Left lung (tissue), 4 donors: ENCODE measurements at regions not wholly inside any gene's neighbourhood (a gene's known extent, or its start where the extent isn't known, plus 50 kb on each side); places are given as distances from the start of the nearest gene placed in this dataset.
"Not testable (repeated sequence)": the region's sequence is repeated elsewhere in the genome, so short reads cannot be mapped to it uniquely, and the experiment has no call there.

Source experiments
- ATAC-seq: fragments of 200-7000 bp; cut with Tn5 transposase; one replicate; pipeline ENCODE4 v1.9.1; 2020; ENCODE audit warnings: moderate library complexity
- DNase-seq, 4 donors: peaks; one replicate each; pipeline ENCODE4 v3.0.0-alpha.2; 2013 to 2020
- H3K27ac ChIP-seq, 2 donors: fragments of 200-600 bp; sonication (generic) in 1 of 2; one replicate each; pipeline versions ENCODE4 v1.5.0 to v1.8.0; 2020 to 2021
- H3K27me3 ChIP-seq, 2 donors: fragments of 200-600 bp; sonication (generic) in 1 of 2; one replicate each; pipeline versions ENCODE4 v1.5.0 to v1.8.0; 2020 to 2021
- H3K36me3 ChIP-seq, 2 donors: fragments of 200-600 bp; sonication (generic) in 1 of 2; one replicate each; pipeline versions ENCODE4 v1.5.0 to v1.8.0; 2020 to 2021
- H3K4me1 ChIP-seq, 2 donors: fragments of 200-600 bp; one replicate each; pipeline ENCODE4 v1.8.0; 2021
- H3K4me3 ChIP-seq, 2 donors: fragments of 200-600 bp; sonication (generic) in 1 of 2; one replicate each; pipeline versions ENCODE4 v1.5.0 to v1.8.0; 2020 to 2021; ENCODE audit warnings: mild to moderate bottlenecking in 1 of 2
- H3K9me3 ChIP-seq, 2 donors: fragments of 200-600 bp; sonication (generic) in 1 of 2; one replicate each; pipeline versions ENCODE4 v1.5.0 to v1.8.0; 2020 to 2021
- intact Hi-C, 2 donors: fragments of 100-400 bp; cut with DNase I; formaldehyde crosslinking; loops; one replicate each; pipeline versions ENCODE4 v1.11.2 to v1.14.2; 2022
- TF ChIP-seq, protein P1 (sequence below), 2 donors: fragments of 200-600 bp; sonication (generic) in 1 of 2; IDR thresholded peaks; one replicate each; pipeline versions ENCODE4 v1.5.0 to v1.8.0; 2021; ENCODE audit warnings: antibody characterized with exemption in 2 of 2
- donor health status: DM: no; HTN: yes; CAD: no.
- donor health status: DM: no; HTN: no; CAD: no.

DNA sequence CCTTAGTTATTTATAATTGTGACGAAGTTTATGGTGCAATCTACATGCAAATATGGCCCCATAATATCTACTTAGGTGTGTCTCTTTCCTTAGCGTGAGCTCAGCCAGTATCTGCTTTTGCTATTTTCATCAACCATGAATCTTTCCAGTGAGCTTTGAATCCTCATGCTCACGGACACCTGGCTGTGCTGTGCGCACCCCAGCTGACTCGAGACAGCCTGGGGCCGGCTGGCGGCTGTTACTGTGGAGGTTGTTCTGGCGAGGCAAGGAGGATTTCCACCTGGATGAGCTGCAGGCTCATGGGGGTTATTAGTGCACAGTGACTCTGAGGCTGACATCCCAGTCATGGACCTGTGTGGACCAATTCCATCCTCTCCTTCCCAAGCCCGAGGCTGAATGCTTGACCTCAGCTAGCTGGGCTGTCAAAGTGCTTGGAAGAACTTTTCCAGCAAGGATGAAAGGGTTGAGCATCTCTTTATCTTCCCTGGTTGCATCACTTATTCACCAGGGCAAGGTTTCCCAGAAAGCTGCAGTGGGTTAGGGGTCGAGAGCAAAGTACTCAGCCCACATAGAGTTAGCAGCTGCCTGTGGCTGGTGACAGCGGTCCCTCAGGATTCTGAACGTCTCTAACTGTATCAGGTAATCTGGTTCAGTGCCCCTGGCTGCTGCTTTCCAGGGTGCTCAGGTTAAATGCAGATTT, 141.7 kb downstream of the ARL4C start:
- Histone ChIP-seq H3K9me3 (peaks cover 0 to 14% of the 10 kb centered on the region in 2 donors), H3K27me3 (no peaks in the 10 kb centered on the region), H3K36me3 (no peaks in the 10 kb centered on the region), H3K27ac (no peak overlapping the region), H3K4me3 (no peak overlapping the region), H3K4me1 (no peaks in the 10 kb centered on the region)
- no peak for ATAC-seq
- no peak for DNase-seq
- intact Hi-C loops, result no loop called here
- TF ChIP-seq, protein P1, sequence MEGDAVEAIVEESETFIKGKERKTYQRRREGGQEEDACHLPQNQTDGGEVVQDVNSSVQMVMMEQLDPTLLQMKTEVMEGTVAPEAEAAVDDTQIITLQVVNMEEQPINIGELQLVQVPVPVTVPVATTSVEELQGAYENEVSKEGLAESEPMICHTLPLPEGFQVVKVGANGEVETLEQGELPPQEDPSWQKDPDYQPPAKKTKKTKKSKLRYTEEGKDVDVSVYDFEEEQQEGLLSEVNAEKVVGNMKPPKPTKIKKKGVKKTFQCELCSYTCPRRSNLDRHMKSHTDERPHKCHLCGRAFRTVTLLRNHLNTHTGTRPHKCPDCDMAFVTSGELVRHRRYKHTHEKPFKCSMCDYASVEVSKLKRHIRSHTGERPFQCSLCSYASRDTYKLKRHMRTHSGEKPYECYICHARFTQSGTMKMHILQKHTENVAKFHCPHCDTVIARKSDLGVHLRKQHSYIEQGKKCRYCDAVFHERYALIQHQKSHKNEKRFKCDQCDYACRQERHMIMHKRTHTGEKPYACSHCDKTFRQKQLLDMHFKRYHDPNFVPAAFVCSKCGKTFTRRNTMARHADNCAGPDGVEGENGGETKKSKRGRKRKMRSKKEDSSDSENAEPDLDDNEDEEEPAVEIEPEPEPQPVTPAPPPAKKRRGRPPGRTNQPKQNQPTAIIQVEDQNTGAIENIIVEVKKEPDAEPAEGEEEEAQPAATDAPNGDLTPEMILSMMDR (IDR thresholded peaks at IDR 0.05), result no peak

DNA sequence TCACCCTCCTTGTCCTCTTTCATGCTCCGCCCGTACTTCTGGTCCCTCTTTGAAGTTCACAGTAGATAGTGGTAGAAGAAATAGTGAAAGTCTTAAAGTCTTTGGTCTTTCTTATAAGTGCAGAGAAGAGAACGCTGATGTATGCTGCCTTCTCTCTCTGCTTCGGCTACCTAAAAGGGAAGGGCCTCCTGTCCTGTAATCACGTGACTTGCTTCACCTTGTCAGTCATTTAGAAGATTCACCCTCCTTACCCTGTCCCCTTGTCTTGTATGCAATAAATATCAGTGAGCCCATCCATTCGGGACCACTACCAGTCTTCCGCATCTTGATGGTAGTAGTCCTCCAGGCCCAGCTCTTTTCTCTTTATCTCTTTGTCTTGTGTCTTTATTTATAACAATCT, 144.6 kb downstream of the ARL4C start:
- H3K27me3 ChIP-seq, result no peaks in the 10 kb centered on the region
- no peak overlapping the region for H3K4me3 ChIP-seq
- H3K36me3 ChIP-seq, result no peaks in the 10 kb centered on the region
- no peak overlapping the region for H3K27ac ChIP-seq
- DNase-seq (no peak), ATAC-seq (no peak)
- peaks cover 0 to 11% of the 10 kb centered on the region in 2 donors for H3K9me3 ChIP-seq
- peaks cover 0 to 3% of the 10 kb centered on the region in 2 donors for H3K4me1 ChIP-seq
- TF ChIP-seq, protein P1 (IDR thresholded peaks at IDR 0.05), result no peak
- intact Hi-C loops, result no loop called here

DNA sequence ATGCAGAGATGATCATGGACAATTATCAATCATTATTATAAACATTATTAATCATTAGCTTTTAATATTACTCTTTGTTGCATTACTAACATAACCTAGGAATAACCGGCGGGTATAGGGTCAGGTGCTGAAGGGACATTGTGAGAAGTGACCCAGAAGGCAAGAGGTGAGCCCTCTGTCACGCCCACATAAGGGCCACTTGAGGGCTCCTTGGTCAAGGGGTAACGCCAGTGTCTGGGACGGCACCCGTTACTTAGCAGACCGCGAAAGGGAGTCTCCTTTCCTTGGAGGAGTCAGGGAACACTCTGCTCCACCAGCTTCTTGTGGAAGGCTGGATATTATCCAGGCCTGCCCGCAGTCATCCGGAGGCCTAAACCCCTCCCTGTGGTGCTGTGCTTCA, 145.0 kb downstream of the ARL4C start:
- peaks cover 0 to 11% of the 10 kb centered on the region in 2 donors for H3K9me3 ChIP-seq
- H3K27ac ChIP-seq, intact Hi-C loops, H3K4me1 ChIP-seq, H3K27me3 ChIP-seq, ATAC-seq, DNase-seq, H3K4me3 ChIP-seq, H3K36me3 ChIP-seq: not testable (repeated sequence)

DNA sequence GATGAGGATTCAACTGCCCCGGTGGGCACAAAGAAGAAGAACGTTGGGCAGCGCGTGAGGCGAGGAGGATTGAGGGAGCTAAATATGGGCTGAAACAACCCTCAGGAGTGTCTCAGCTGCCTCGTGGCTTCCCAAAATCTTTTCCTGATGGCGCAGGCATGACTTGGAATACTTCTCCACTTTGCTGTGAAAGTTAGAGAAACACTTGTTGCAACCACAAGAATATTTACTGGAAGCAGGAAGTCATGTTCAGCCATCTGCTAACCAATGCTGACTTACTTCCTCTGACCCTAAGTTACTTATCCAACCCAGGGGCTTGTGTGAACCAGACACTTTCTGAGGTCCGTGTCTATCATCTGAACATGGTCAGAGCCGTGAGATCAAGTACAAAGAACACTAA, 148.8 kb downstream of the ARL4C start:
- Histone ChIP-seq H3K27ac (no peak overlapping the region), H3K9me3 (peaks cover 0 to 6% of the 10 kb centered on the region in 2 donors), H3K4me1 (peaks cover 0 to 3% of the 10 kb centered on the region in 2 donors), H3K4me3 (no peak overlapping the region), H3K27me3 (no peaks in the 10 kb centered on the region), H3K36me3 (no peaks in the 10 kb centered on the region)
- TF ChIP-seq, protein P1 (IDR thresholded peaks at IDR 0.05), result no peak
- DNase-seq (no peak), ATAC-seq (no peak)
- intact Hi-C loops, result no loop called here

DNA sequence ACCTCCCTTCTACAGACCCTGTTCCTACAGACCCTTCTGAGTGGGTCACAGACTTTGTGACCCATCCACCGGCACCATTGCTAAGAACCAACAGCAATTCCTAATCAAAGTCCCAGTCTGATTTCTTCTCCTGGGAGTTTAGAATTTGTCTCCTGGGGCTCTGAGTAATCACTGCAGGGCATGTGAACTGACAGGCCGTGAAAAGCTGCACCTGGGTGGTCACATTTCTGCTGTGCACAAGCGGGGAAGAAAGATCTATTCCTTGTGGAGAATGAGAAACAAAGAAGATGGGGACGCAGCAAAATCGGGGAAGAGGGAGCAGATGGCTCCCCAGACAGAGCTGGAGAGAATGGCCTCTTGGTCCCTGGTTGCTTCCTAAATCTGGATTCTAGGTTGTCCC, 151.0 kb downstream of the ARL4C start:
- DNase-seq (no peak), ATAC-seq (no peak)
- H3K4me1 ChIP-seq, result peaks cover 0 to 3% of the 10 kb centered on the region in 2 donors
- no peaks in the 10 kb centered on the region for H3K27me3 ChIP-seq
- TF ChIP-seq, protein P1 (IDR thresholded peaks at IDR 0.05), result no peak
- H3K36me3 ChIP-seq, result no peaks in the 10 kb centered on the region
- no peak overlapping the region for H3K27ac ChIP-seq
- no peaks in the 10 kb centered on the region for H3K9me3 ChIP-seq
- intact Hi-C loops, result no loop called here
- no peak overlapping the region for H3K4me3 ChIP-seq

DNA sequence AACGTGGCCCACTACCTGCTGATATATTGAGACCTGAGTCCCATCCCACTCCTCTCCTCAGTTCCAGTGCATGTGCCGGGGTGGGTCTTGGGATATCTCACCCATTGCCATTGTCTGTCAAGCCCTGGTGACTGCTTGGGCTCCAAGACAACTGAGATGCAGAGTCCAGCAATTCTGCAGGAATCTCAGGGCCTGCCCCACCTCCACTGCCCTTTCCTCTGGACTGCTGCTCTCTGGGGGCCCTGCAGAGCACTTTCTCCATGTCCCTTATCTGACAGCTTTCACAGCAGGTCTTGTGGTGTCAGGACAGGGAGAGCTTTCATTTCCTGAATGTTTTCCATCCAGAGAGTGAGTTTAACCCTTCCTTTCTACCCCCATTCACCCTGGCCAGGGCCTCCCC, 152.9 kb downstream of the ARL4C start:
- ATAC-seq (no peak), DNase-seq (no peak)
- TF ChIP-seq, protein P1 (IDR thresholded peaks at IDR 0.05), result no peak
- H3K27me3 ChIP-seq, result no peaks in the 10 kb centered on the region
- H3K4me1 ChIP-seq, result peaks cover 0 to 3% of the 10 kb centered on the region in 2 donors
- intact Hi-C loops, result no loop called here
- no peak overlapping the region for H3K4me3 ChIP-seq
- no peaks in the 10 kb centered on the region for H3K9me3 ChIP-seq
- no peaks in the 10 kb centered on the region for H3K36me3 ChIP-seq
- H3K27ac ChIP-seq, result no peak overlapping the region
